GM12865 (cell line): ENCODE measurements at regions not wholly inside any gene's neighbourhood (a gene's known extent, or its start where the extent isn't known, plus 50 kb on each side); places are given as distances from the start of the nearest gene placed in this dataset.

ENCODE experiments used
- DNase-seq: peaks from one replicate; pipeline ENCODE4 v3.0.0; 2010; ENCODE audit warnings: low read depth
- H3K4me3 ChIP-seq: 2 replicates; pipeline ENCODE4 v1.5.1; 2011; ENCODE audit warnings: mild to moderate bottlenecking, low read depth, low read length, control low read depth
- CTCF ChIP-seq: IDR thresholded peaks from 2 replicates; pipeline ENCODE4 v1.5.1; 2011; ENCODE audit warnings: low read length, control low read depth, low read depth, inconsistent platforms; ENCODE audit not compliant: insufficient read depth; ENCODE audit errors: missing control alignments

DNA sequence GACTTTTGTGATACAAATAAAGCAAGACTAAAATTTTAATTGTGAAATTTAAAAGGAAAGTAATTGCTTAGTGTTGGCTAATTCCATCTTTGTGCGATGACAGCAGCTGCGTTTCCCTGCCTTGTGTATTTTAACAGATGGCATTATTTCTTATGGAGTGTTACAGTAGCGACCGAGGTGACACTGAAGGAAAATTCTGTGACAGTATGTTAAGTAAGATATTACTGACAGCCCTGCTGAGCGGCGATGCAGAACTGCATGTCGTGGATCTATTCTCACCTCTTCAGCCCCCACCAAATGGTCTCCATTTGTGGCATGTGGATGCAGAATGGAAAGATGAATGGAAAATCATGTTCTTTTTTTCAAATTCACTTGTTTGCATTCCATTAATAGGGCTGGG lies 289.4 kb downstream of the RNF144B start:
- no peak for TF ChIP-seq CTCF
- no peak for DNase-seq

DNA sequence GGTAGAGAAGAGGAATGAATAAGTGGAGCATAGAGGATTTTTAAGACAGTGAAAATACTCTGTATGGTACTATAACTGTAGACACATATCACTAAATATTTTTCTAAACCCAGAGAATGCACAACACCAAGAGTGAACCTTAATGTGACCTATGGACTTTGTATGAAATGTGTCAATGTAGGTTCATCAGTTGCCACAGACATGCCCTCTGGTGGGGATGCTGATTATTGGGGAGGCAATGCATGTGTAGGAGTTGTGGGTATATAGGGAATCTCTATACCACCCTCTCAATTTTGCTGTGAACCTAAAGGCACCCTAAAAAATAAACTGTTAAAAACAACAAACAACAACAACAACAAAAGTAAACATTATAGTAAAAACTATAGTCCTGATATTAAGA lies 293.7 kb downstream of the RNF144B start:
- TF ChIP-seq CTCF, result no peak
- no peak overlapping the region for H3K4me3 ChIP-seq
- DNase-seq, result no peak

More for the DNA sequence above, 289.4 kb downstream of the RNF144B start:
- H3K4me3 ChIP-seq, result no peak overlapping the region

GRCh38 chr6:18681832-18682503 lies 294.8 kb downstream of the RNF144B start:
- no peak for TF ChIP-seq CTCF
- no peak overlapping the region for H3K4me3 ChIP-seq
- no peak for DNase-seq

GRCh38 chr6:18684343-18684742 lies 297.2 kb downstream of the RNF144B start:
- H3K4me3 ChIP-seq, result no peak overlapping the region
- no peak for DNase-seq
- no peak for TF ChIP-seq CTCF

GRCh38 chr6:18692929-18693685 lies 306.0 kb downstream of the RNF144B start:
- no peak overlapping the region for H3K4me3 ChIP-seq
- DNase-seq, result no peak
- no peak for TF ChIP-seq CTCF

GRCh38 chr6:18693881-18694280 lies 306.7 kb downstream of the RNF144B start:
- no peak for DNase-seq
- H3K4me3 ChIP-seq, result no peak overlapping the region
- no peak for TF ChIP-seq CTCF

DNA sequence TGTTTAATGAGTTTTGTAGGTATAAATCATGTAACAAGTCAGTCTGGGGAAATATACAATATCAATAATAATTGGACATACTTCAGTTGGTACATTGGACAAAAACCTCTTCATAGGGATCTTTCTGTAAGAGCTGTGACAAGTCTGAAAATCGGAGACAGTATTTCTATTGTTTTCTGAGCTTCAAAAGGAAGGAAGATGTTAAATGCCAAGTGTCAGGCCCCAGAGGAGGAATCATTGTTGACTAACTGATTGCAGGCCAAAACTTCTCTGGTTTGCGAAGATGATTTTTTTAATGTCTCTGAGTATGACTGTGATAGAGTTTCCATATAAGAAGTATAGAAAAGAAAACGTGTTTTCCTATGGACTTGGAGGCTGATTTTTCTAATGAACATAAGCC lies 316.4 kb downstream of the RNF144B start:
- TF ChIP-seq CTCF, result no peak
- no peak overlapping the region for H3K4me3 ChIP-seq
- no peak for DNase-seq
